ENCODE measurements at regions not wholly inside any gene's neighbourhood (a gene's known extent, or its start where the extent isn't known, plus 50 kb on each side); places are given as distances from the start of the nearest gene placed in this dataset.

GRCh38 chr2:103427567-103427966, 665.7 kb downstream of the TMEM182 start:
- no peaks in the 10 kb centered on the region for H4K20me1 ChIP-seq (ENCODE audit: insufficient read depth, low read length)
- FAIRE-seq (no peak), DNase-seq (ENCODE audit: low read depth) (no peak)
- no peaks in the 10 kb centered on the region for H3K79me2 ChIP-seq (ENCODE audit: insufficient read depth, low read length)
- H3K9me3 Mint-ChIP-seq (ENCODE audit: unreplicated experiment): no peaks in the 10 kb centered on the region
- H3K27ac ChIP-seq (ENCODE audit: low read depth, low read length): no peak overlapping the region
- H3K36me3 ChIP-seq (ENCODE audit: insufficient read depth, low read length): no peaks in the 10 kb centered on the region
- H3K9me3 ChIP-seq (ENCODE audit: insufficient read depth, low read depth, low read length): no peaks in the 10 kb centered on the region
- no peak overlapping the region for H2AFZ ChIP-seq (ENCODE audit: low read depth, low read length)
- TF ChIP-seq EZH2 (IDR thresholded peaks at IDR 0.05; ENCODE audit: insufficient read depth, low read length) (no peak), CTCF (IDR thresholded peaks at IDR 0.05; ENCODE audit: insufficient read depth, low read depth, low read length) (no peak)
- no peaks in the 10 kb centered on the region for H3K4me1 ChIP-seq (ENCODE audit: insufficient read depth, low read length)
- no peaks in the 10 kb centered on the region for H3K36me3 Mint-ChIP-seq (ENCODE audit: low read depth, unreplicated experiment)
- H3K27me3 Mint-ChIP-seq (ENCODE audit: low read depth, unreplicated experiment): no peaks in the 10 kb centered on the region
- H3K9ac ChIP-seq (ENCODE audit: low read length): no peak overlapping the region
- H3K4me3 ChIP-seq (ENCODE audit: insufficient read depth, low read depth, low read length): no peak overlapping the region
- H3K27me3 ChIP-seq (ENCODE audit: insufficient read depth, low read length): no peaks in the 10 kb centered on the region
- no peaks in the 10 kb centered on the region for H3K4me1 Mint-ChIP-seq (ENCODE audit: low read depth, unreplicated experiment)
- no peak overlapping the region for H3K27ac Mint-ChIP-seq (ENCODE audit: unreplicated experiment)
- no peak overlapping the region for H3K4me3 Mint-ChIP-seq (ENCODE audit: unreplicated experiment)
- H3K4me2 ChIP-seq (ENCODE audit: low read length): no peak overlapping the region

DNA sequence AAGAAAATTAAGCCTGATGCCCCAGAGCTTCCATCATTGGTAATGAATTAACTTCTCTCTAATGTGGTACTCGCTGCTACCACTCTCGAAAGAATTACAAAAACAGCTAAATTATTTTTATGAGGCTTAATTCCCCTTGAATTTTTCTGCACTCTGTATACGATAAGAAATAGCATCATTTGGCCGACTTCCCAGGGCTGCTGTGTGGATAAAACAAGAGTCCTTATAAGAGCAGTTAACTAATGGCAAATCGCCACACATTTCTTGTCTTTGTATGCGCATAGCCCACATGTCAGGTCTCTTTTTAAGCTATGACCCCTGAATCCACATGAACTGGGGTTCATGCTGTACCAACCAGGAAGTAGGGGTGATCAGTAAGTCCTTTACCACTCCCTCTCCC, 668.4 kb downstream of the TMEM182 start:
- Histone ChIP-seq H3K79me2 (ENCODE audit: insufficient read depth, low read length) (no peaks in the 10 kb centered on the region), H3K36me3 (ENCODE audit: insufficient read depth, low read length) (no peaks in the 10 kb centered on the region), H3K4me2 (ENCODE audit: low read length) (no peak overlapping the region), H3K27ac (ENCODE audit: low read depth, low read length) (no peak overlapping the region), H2AFZ (ENCODE audit: low read depth, low read length) (no peak overlapping the region), H3K9ac (ENCODE audit: low read length) (no peak overlapping the region), H3K4me1 (ENCODE audit: insufficient read depth, low read length) (no peaks in the 10 kb centered on the region), H3K9me3 (ENCODE audit: insufficient read depth, low read depth, low read length) (peaks cover 5% of the 10 kb centered on the region), H3K27me3 (ENCODE audit: insufficient read depth, low read length) (no peaks in the 10 kb centered on the region), H3K4me3 (ENCODE audit: insufficient read depth, low read depth, low read length) (no peak overlapping the region), H4K20me1 (ENCODE audit: insufficient read depth, low read length) (no peaks in the 10 kb centered on the region)
- Mint-ChIP-seq H3K9me3 (ENCODE audit: unreplicated experiment) (no peaks in the 10 kb centered on the region), H3K36me3 (ENCODE audit: low read depth, unreplicated experiment) (no peaks in the 10 kb centered on the region), H3K4me1 (ENCODE audit: low read depth, unreplicated experiment) (no peaks in the 10 kb centered on the region), H3K27ac (ENCODE audit: unreplicated experiment) (no peak overlapping the region), H3K4me3 (ENCODE audit: unreplicated experiment) (no peak overlapping the region), H3K27me3 (ENCODE audit: low read depth, unreplicated experiment) (no peaks in the 10 kb centered on the region)
- FAIRE-seq (no peak), DNase-seq (ENCODE audit: low read depth) (no peak)
- TF ChIP-seq CTCF (IDR thresholded peaks at IDR 0.05; ENCODE audit: insufficient read depth, low read depth, low read length): no peak
- TF ChIP-seq EZH2 (IDR thresholded peaks at IDR 0.05; ENCODE audit: insufficient read depth, low read length): no peak

GRCh38 chr2:103435010-103435409, 673.2 kb downstream of the TMEM182 start:
- Histone ChIP-seq H2AFZ (ENCODE audit: low read depth, low read length) (no peak overlapping the region), H3K27ac (ENCODE audit: low read depth, low read length) (no peak overlapping the region), H3K36me3 (ENCODE audit: insufficient read depth, low read length) (no peaks in the 10 kb centered on the region), H4K20me1 (ENCODE audit: insufficient read depth, low read length) (no peaks in the 10 kb centered on the region), H3K4me1 (ENCODE audit: insufficient read depth, low read length) (no peaks in the 10 kb centered on the region), H3K4me3 (ENCODE audit: insufficient read depth, low read depth, low read length) (no peak overlapping the region), H3K79me2 (ENCODE audit: insufficient read depth, low read length) (no peaks in the 10 kb centered on the region), H3K9me3 (ENCODE audit: insufficient read depth, low read depth, low read length) (peaks cover 5% of the 10 kb centered on the region), H3K4me2 (ENCODE audit: low read length) (no peak overlapping the region), H3K27me3 (ENCODE audit: insufficient read depth, low read length) (no peaks in the 10 kb centered on the region), H3K9ac (ENCODE audit: low read length) (no peak overlapping the region)
- no peak overlapping the region for H3K27ac Mint-ChIP-seq (ENCODE audit: unreplicated experiment)
- H3K27me3 Mint-ChIP-seq (ENCODE audit: low read depth, unreplicated experiment): no peaks in the 10 kb centered on the region
- H3K36me3 Mint-ChIP-seq (ENCODE audit: low read depth, unreplicated experiment): no peaks in the 10 kb centered on the region
- DNase-seq (ENCODE audit: low read depth) (peak; percentile 10), FAIRE-seq (no peak)
- TF ChIP-seq EZH2 (IDR thresholded peaks at IDR 0.05; ENCODE audit: insufficient read depth, low read length) (no peak), CTCF (IDR thresholded peaks at IDR 0.05; ENCODE audit: insufficient read depth, low read depth, low read length) (no peak)
- H3K4me3 Mint-ChIP-seq (ENCODE audit: unreplicated experiment): no peak overlapping the region
- no peaks in the 10 kb centered on the region for H3K4me1 Mint-ChIP-seq (ENCODE audit: low read depth, unreplicated experiment)
- H3K9me3 Mint-ChIP-seq (ENCODE audit: unreplicated experiment): peaks cover 4% of the 10 kb centered on the region

Data from astrocyte (in vitro differentiated cells and primary cell).